Left ventricle myocardium superior (tissue), 1 donor: ENCODE measurements at regions not wholly inside any gene's neighbourhood (a gene's known extent, or its start where the extent isn't known, plus 50 kb on each side); places are given as distances from the start of the nearest gene placed in this dataset.
"Not testable (repeated sequence)": the region's sequence is repeated elsewhere in the genome, so short reads cannot be mapped to it uniquely, and the experiment has no call there.

Experiments used
- ATAC-seq: fragments of 200-7000 bp; cut with Tn5 transposase; one replicate; pipeline ENCODE4 v1.9.1; 2020; ENCODE audit warnings: mild to moderate bottlenecking, moderate library complexity
- DNase-seq: peaks from one replicate; pipeline ENCODE4 v3.0.0-alpha.2; 2020
- intact Hi-C: fragments of 100-400 bp; cut with micrococcal nuclease; formaldehyde crosslinking; loops from one replicate; pipeline ENCODE4 v1.11.0; 2022
- donor health status: DM: no; HTN: yes; CAD: no; lungs with severe emphysema.

- ATAC-seq (no peak), DNase-seq (no peak)
- intact Hi-C loops, result no loop called here
Observed at GRCh38 chr20:51175724-51176123, 152.8 kb upstream of the KCNG1 start.

- no peak for ATAC-seq
- intact Hi-C loops, result no loop called here
- DNase-seq, result no peak
Observed at GRCh38 chr20:51175156-51175555, 152.2 kb upstream of the KCNG1 start.

DNA sequence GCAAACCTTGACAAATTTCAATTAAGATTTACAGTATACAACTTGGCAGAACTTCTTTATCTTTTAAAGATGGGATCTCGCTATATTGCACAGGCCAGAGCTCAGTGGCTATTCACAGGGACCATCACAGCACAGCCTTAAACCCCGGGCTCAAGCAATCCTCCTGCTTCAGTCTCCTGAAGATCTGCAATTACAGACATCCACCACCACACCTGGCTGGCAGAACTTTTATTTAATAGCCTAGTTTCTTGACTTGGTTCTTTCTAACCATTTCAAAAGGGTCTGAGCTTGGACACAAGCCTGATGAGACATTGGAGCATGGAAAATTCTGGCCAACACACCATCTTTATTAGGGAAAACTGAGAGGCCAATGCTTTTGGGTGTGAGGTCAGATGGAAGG is 151.6 kb upstream of the KCNG1 start:
- ATAC-seq (no peak), DNase-seq (no peak)
- intact Hi-C loops, result no loop called here

DNA sequence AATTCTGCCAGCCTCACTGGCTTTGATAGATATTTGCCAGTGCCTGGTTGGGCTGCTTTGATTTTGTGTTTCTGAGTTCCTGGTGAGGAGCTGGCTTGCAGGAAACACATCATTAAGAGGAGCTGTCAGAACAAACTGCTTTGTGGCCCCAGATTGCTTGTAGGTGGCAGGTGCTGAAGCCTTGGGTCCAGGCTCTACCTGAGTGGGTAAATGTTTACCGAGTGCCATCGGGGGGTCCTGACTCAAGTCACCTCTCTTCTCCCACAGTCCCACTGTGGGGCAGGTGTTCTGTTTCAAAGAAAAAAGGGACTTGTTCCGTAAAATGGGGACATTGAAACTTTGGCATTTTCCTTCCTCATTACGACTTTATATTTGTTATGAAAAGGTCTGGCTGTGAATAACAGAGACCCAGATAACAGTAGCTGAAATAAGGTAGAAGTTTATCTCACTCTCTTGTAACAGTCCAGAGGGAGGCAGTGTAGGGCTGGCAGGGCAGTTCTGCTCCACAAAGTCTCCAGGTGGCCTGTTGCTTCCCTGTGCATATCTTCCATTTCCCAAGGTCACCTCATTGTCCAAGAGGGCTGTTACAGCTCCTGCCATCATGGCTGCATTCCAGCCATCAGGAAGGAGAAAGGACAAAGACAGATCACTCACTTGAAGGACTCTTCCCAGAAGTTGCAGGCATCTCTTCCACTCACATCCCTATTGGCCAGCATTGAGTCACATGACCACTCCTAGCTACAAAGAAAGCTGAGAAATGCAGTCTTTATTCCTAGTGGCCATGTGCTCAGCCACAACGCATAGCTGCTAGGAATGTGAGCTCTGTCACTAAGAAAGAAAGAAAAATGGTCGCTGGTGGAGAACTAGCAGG is 149.9 kb upstream of the KCNG1 start:
- no peak for ATAC-seq

DNA sequence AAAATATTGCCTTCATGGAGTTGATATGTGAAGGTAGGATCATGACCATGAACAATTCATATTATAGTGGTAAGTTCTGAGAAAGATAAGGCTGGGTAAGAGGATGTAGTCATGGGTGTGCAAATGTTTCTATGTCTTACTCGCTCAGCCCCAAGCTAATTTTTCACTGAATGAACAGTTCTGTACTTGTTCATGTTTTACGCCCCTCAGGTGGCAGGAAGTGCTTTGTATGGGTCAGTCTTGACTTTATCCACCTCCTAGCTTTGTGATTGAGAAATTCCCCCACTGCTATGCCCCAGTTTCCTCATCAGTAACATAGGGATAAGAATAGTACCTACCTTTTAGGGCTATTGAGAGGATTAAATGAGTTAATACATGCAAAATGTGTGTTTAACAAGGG is 148.2 kb upstream of the KCNG1 start:
- intact Hi-C loops, result no loop called here
- no peak for DNase-seq
- ATAC-seq, result no peak

More for the DNA sequence above, 149.9 kb upstream of the KCNG1 start:
- no peak for DNase-seq
- intact Hi-C loops, result no loop called here

DNA sequence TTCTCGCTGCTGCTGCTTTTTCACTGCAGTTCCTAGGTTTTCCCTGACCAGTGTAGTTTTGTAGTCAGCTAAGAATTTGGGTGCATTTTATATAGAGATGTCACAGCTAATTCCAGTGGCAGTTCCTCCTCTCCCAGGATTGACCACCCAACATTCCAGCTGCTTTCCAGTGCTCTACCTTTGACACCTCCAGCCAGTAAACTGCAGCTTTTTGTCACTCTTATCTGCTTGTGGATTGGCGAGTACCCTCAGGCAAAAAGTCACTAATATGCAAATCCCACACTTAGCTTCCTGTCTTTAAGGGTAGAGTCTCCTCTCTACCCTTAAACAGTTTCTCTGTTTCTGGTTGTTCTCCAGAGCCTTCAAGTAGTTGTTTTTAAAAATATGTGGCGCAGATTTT is 146.9 kb upstream of the KCNG1 start:
- DNase-seq (no peak), ATAC-seq (no peak)
- intact Hi-C loops, result no loop called here

- ATAC-seq, intact Hi-C loops, DNase-seq: not testable (repeated sequence)
Observed at GRCh38 chr20:51167911-51168310, 145.0 kb upstream of the KCNG1 start.

DNA sequence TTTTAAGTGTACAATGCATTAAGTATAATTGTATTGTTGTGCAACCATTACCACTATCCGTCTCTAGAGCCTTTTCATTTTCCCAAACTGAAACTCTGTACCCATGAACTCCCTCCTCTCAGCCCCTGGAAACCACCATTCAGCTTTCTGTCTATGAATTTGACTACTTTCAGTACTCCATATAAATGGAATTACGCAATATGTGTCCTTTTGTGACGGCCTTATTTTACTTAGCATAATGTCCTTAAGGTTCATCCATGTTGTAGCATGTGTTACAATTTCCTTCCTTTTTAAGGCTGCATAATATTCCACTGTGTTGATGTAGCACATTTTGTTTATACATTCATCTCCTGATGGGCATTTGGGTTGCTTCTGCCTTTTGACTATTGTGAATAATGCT is 143.6 kb upstream of the KCNG1 start:
- intact Hi-C loops, result no loop called here
- no peak for ATAC-seq

GRCh38 chr20:51165131-51165530 is 142.2 kb upstream of the KCNG1 start:
- ATAC-seq, result no peak
- DNase-seq, result no peak
- intact Hi-C loops, result no loop called here

More for the DNA sequence above, 143.6 kb upstream of the KCNG1 start:
- DNase-seq, result no peak

- intact Hi-C loops, result no loop called here
- DNase-seq (no peak), ATAC-seq (no peak)
Observed at GRCh38 chr20:51164731-51165130, 141.8 kb upstream of the KCNG1 start.

- DNase-seq (no peak), ATAC-seq (no peak)
- intact Hi-C loops, result no loop called here
Observed at GRCh38 chr20:51163996-51164600, 141.2 kb upstream of the KCNG1 start.

DNA sequence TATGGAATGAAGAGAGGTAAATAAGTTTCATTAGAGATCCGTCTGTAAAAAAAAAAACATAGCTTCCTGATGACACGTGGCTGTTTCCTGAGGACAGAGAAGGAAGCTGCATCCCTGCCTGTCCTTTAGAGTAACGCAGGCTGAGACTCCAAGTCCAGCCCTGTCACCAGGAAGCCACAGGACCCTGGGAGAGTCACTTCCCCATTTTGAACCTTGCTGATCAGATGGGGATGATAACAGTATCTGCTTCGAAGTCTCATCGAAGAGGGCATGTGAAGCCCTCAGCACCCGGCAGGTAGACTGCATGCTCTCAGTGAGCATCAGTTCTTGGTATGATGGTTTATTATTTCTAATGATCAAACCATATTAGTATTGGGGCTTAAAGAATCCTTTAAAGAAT is 139.1 kb upstream of the KCNG1 start:
- DNase-seq (no peak), ATAC-seq (no peak)
- intact Hi-C loops, result no loop called here

GRCh38 chr20:51160821-51161220 is 137.9 kb upstream of the KCNG1 start:
- intact Hi-C loops, result no loop called here

GRCh38 chr20:51159981-51160380 is 137.1 kb upstream of the KCNG1 start:
- intact Hi-C loops, result no loop called here
- DNase-seq, result no peak
- ATAC-seq, result no peak

More at GRCh38 chr20:51160821-51161220, 137.9 kb upstream of the KCNG1 start:
- ATAC-seq (no peak), DNase-seq (no peak)

DNA sequence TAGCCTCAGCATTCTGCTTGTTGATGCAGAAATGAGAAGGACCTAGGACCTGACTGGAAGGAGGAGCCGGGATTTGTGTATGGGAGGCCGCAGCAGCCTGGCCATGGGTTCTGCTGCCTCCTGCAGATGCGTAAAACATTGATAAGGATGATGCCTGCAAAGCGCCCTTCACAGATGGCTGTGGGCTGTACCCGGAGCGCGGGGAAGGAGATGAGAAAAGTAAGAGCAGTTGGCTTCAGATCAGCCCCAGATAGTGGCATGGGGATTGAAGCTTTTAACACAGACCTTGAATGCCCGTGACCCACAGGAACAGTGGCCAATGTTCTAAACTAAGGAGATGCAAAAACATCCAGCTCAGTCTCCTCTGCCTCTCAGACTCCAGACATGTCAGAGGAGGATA is 136.4 kb upstream of the KCNG1 start:
- no peak for ATAC-seq
- intact Hi-C loops, result no loop called here
- DNase-seq, result no peak

- intact Hi-C loops, result no loop called here
- DNase-seq (no peak), ATAC-seq (no peak)
Observed at GRCh38 chr20:51158226-51158625, 135.3 kb upstream of the KCNG1 start.

DNA sequence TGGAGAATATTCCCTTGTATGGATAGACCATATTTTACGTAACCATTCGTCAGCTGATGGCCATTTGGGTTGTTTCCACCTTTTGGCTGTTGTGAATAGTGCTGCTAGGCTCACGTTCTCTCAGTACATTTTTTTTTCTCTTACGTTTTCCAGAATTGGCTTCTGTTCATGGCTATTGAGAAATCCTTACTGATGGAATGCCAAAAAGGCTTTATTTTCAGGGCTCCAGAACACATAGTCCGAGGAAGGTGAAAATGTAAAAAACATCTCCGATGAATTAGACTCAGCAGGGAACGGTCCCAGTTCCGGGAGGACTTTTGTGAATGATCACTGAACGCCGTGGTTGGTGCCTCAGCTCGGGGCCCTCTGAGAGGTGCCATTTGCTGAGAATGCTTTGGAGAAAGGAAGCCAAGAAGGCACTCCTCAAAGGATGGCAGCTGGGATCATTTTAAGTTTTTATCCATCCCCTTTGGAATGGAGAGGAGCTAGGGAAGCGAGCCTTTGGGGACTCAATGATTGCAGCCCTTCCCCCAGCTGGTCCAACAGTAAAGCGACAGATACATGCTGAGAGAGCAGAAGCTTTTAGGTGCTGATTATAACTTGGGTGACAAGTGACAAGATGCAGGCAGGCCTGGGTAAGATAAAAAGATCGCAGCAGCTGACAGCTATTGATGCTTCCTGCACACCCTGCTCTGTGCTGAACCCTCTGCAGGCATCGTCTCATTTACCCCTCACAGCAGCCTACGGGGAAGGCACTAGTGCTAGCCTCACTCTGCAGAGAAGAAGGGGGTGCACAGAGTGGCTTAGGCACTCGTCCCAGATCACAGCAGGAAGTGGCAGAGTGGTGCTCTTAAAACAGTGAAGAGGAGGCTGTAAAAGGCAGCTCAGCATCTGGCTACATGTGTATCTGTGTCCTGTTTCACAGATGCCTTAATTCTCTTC is 133.4 kb upstream of the KCNG1 start:
- peak; percentile 89 for ATAC-seq
- DNase-seq, result no peak
- intact Hi-C loops, result no loop called here

- intact Hi-C loops, result no loop called here
- no peak for DNase-seq
- no peak for ATAC-seq
Observed at GRCh38 chr20:51154708-51155690, 132.1 kb upstream of the KCNG1 start.
